Neural cell (in vitro differentiated cells): ENCODE measurements at regions not wholly inside any gene's neighbourhood (a gene's known extent, or its start where the extent isn't known, plus 50 kb on each side); places are given as distances from the start of the nearest gene placed in this dataset.

Experiments
- CTCF ChIP-seq: fragments of 450-650 bp; IDR thresholded peaks from 2 replicates; pipeline ENCODE4 v1.5.1; 2014; ENCODE audit warnings: antibody characterized with exemption, mild to moderate bottlenecking, moderate library complexity; ENCODE audit not compliant: poor library complexity, severe bottlenecking
- EP300 ChIP-seq: fragments of 450-650 bp; conservative IDR thresholded peaks from 2 replicates; pipeline ENCODE4 v1.6.1; 2014; ENCODE audit warnings: antibody characterized with exemption, mild to moderate bottlenecking, moderate library complexity; ENCODE audit not compliant: poor library complexity, severe bottlenecking
- POLR2AphosphoS5 ChIP-seq: IDR thresholded peaks from 2 replicates; pipeline ENCODE4 v1.6.1; 2012
- SMC3 ChIP-seq: fragments of 450-650 bp; conservative IDR thresholded peaks from 2 replicates; pipeline ENCODE4 v1.6.1; 2014; ENCODE audit warnings: antibody characterized with exemption, mild to moderate bottlenecking, moderate library complexity; ENCODE audit not compliant: poor library complexity

GRCh38 chr2:43035922-43036321 lies 190.5 kb downstream of the ZFP36L2 start:
- TF ChIP-seq CTCF = no peak
- no peak for TF ChIP-seq POLR2AphosphoS5
- TF ChIP-seq SMC3 = no peak
- TF ChIP-seq EP300 = no peak
